HEK293 (cell line): ENCODE measurements at regions not wholly inside any gene's neighbourhood (a gene's known extent, or its start where the extent isn't known, plus 50 kb on each side); places are given as distances from the start of the nearest gene placed in this dataset.
A peak's percentile ranks its signal among the peaks of the same experiment; 100 is the strongest.

Experiments
- EGR2 ChIP-seq: fragments of 450-650 bp; formaldehyde crosslinking; IDR thresholded peaks from 2 replicates; pipeline ENCODE4 v1.5.1; 2016; ENCODE audit warnings: low read depth, missing biosample characterization, missing genetic modification characterization
- GLI4 ChIP-seq: fragments of 450-650 bp; formaldehyde crosslinking; IDR thresholded peaks from 2 replicates; pipeline ENCODE4 v1.5.1; 2016; ENCODE audit warnings: missing biosample characterization, missing genetic modification characterization
- GLIS1 ChIP-seq: fragments of 450-650 bp; formaldehyde crosslinking; IDR thresholded peaks from 2 replicates; pipeline ENCODE4 v1.5.1; 2016; ENCODE audit warnings: missing biosample characterization, missing genetic modification characterization
- HOXC10 ChIP-seq: sonication (generic); formaldehyde crosslinking; IDR thresholded peaks from 2 replicates; pipeline ENCODE4 v1.8.1; 2023; ENCODE audit warnings: mild to moderate bottlenecking, missing genetic modification reagents
- KLF10 ChIP-seq: fragments of 450-650 bp; IDR thresholded peaks from 2 replicates; pipeline ENCODE4 v1.5.1; 2018; ENCODE audit warnings: missing biosample characterization, mild to moderate bottlenecking, missing genetic modification characterization
- MEIS1 ChIP-seq: sonication (generic); formaldehyde crosslinking; IDR thresholded peaks from 2 replicates; pipeline ENCODE4 v1.8.1; 2022; ENCODE audit warnings: missing genetic modification reagents, mild to moderate bottlenecking, borderline replicate concordance
- OSR2 ChIP-seq: fragments of 450-650 bp; formaldehyde crosslinking; IDR thresholded peaks from 2 replicates; pipeline ENCODE4 v1.5.1; 2016; ENCODE audit warnings: missing biosample characterization, missing genetic modification characterization
- OVOL3 ChIP-seq: fragments of 450-650 bp; formaldehyde crosslinking; IDR thresholded peaks from 2 replicates; pipeline ENCODE4 v1.5.1; 2016; ENCODE audit warnings: missing biosample characterization, missing genetic modification characterization
- ZBTB21 ChIP-seq: fragments of 450-650 bp; formaldehyde crosslinking; IDR thresholded peaks from 2 replicates; pipeline ENCODE4 v1.5.1; 2017; ENCODE audit warnings: missing biosample characterization, missing genetic modification characterization
- ZFP69B ChIP-seq: fragments of 450-650 bp; formaldehyde crosslinking; IDR thresholded peaks from 2 replicates; pipeline ENCODE4 v1.5.1; 2016; ENCODE audit warnings: missing biosample characterization, missing genetic modification characterization
- ZNF239 ChIP-seq: fragments of 450-650 bp; formaldehyde crosslinking; IDR thresholded peaks from 2 replicates; pipeline ENCODE4 v1.5.1; 2016; ENCODE audit warnings: missing biosample characterization, missing genetic modification characterization
- ZNF366 ChIP-seq: fragments of 450-650 bp; formaldehyde crosslinking; conservative IDR thresholded peaks from 2 replicates; pipeline ENCODE4 v1.5.1; 2016; ENCODE audit warnings: missing biosample characterization, missing genetic modification characterization
- ZNF433 ChIP-seq: fragments of 450-650 bp; formaldehyde crosslinking; IDR thresholded peaks from 2 replicates; pipeline ENCODE4 v1.5.1; 2016; ENCODE audit warnings: missing biosample characterization, missing genetic modification characterization, low read depth
- ZNF549 ChIP-seq: fragments of 450-650 bp; IDR thresholded peaks from 2 replicates; pipeline ENCODE4 v1.5.1; 2018; ENCODE audit warnings: missing biosample characterization, missing genetic modification characterization, mild to moderate bottlenecking, inconsistent platforms, moderate library complexity
- ZNF558 ChIP-seq: fragments of 450-650 bp; formaldehyde crosslinking; IDR thresholded peaks from 2 replicates; pipeline ENCODE4 v1.5.1; 2016; ENCODE audit warnings: missing biosample characterization, missing genetic modification characterization
- ZNF623 ChIP-seq: fragments of 450-650 bp; formaldehyde crosslinking; IDR thresholded peaks from 2 replicates; pipeline ENCODE4 v1.5.1; 2016; ENCODE audit warnings: missing biosample characterization, missing genetic modification characterization
- ZNF624 ChIP-seq: fragments of 450-650 bp; formaldehyde crosslinking; IDR thresholded peaks from 2 replicates; pipeline ENCODE4 v1.5.1; 2017; ENCODE audit warnings: missing biosample characterization, missing genetic modification characterization
- TF ChIP-seq, protein P1 (sequence below): fragments of 450-650 bp; IDR thresholded peaks from 2 replicates; pipeline ENCODE4 v1.5.1; 2018; ENCODE audit warnings: missing biosample characterization, mild to moderate bottlenecking, missing genetic modification characterization
- TF ChIP-seq, protein P2 (sequence below): fragments of 450-650 bp; formaldehyde crosslinking; IDR thresholded peaks from 2 replicates; pipeline ENCODE4 v1.5.1; 2016; ENCODE audit warnings: missing biosample characterization, missing genetic modification characterization
- TF ChIP-seq, protein P3 (sequence below): fragments of 450-650 bp; formaldehyde crosslinking; IDR thresholded peaks from 2 replicates; pipeline ENCODE4 v1.5.1; 2016; ENCODE audit warnings: missing biosample characterization, missing genetic modification characterization, borderline replicate concordance
- TF ChIP-seq, protein P4 (sequence below): fragments of 450-650 bp; formaldehyde crosslinking; IDR thresholded peaks from 2 replicates; pipeline ENCODE4 v1.5.1; 2017; ENCODE audit warnings: missing biosample characterization, missing genetic modification characterization
- TF ChIP-seq, protein P5 (sequence below): fragments of 450-650 bp; formaldehyde crosslinking; IDR thresholded peaks from 2 replicates; pipeline ENCODE4 v1.5.1; 2016; ENCODE audit warnings: missing biosample characterization, missing genetic modification characterization
- TF ChIP-seq, protein P6 (sequence below): fragments of 450-650 bp; formaldehyde crosslinking; IDR thresholded peaks from 2 replicates; pipeline ENCODE4 v1.5.1; 2016; ENCODE audit warnings: missing biosample characterization, missing genetic modification characterization, low read depth
- TF ChIP-seq, protein P7 (sequence below): fragments of 450-650 bp; formaldehyde crosslinking; IDR thresholded peaks from 2 replicates; pipeline ENCODE4 v1.5.1; 2017; ENCODE audit warnings: missing biosample characterization, missing genetic modification characterization

DNA sequence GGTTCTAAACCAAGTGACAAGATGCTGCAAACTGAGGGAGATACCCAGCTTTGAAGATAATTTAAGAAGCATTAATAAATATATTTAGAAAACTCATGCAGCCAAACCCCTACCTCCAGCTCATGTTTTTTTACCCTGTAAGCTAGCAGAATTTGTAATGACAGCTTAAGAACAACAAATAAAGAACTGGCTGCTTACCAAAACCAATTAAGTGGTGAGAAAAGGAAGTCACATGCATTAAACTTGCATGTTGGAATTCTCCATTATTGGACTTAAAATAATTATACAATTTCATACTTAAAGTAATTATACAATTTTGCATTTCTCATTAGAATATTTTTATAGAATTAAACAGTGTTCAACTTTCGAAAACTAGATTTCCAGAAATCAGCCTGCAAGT, 75.6 kb upstream of the CNIH3 start (continued):
- TF ChIP-seq ZFP69B (tag by site-specific recombination) (0 out of 2 replicates have a peak, but pooled peaks have one; percentile 14), ZNF239 (tag by site-specific recombination) (no peak), KLF10 (tag by site-specific recombination) (0 out of 2 replicates have a peak, but pooled peaks have one; percentile 22), ZNF549 (tag by site-specific recombination) (no peak), HOXC10 (CRISPR knock-in tag) (no peak), ZBTB21 (tag by site-specific recombination) (no peak), ZNF624 (tag by site-specific recombination) (no peak), EGR2 (tag by site-specific recombination) (no peak), ZNF558 (tag by site-specific recombination) (no peak), ZNF623 (tag by site-specific recombination) (no peak), OSR2 (tag by site-specific recombination) (peak; percentile 41; the same call in 1 of the 2 replicates), GLIS1 (tag by site-specific recombination) (0 out of 2 replicates have a peak, but pooled peaks have one; percentile 6), ZNF366 (tag by site-specific recombination) (peak; percentile 28; the same call in 1 of the 2 replicates), OVOL3 (tag by site-specific recombination) (0 out of 2 replicates have a peak, but pooled peaks have one; percentile 10), GLI4 (tag by site-specific recombination) (no peak), ZNF433 (tag by site-specific recombination) (no peak), MEIS1 (no peak)
- TF ChIP-seq, protein P1, sequence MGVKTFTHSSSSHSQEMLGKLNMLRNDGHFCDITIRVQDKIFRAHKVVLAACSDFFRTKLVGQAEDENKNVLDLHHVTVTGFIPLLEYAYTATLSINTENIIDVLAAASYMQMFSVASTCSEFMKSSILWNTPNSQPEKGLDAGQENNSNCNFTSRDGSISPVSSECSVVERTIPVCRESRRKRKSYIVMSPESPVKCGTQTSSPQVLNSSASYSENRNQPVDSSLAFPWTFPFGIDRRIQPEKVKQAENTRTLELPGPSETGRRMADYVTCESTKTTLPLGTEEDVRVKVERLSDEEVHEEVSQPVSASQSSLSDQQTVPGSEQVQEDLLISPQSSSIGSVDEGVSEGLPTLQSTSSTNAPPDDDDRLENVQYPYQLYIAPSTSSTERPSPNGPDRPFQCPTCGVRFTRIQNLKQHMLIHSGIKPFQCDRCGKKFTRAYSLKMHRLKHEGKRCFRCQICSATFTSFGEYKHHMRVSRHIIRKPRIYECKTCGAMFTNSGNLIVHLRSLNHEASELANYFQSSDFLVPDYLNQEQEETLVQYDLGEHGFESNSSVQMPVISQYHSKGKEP = peak; percentile 94
- TF ChIP-seq, protein P2, sequence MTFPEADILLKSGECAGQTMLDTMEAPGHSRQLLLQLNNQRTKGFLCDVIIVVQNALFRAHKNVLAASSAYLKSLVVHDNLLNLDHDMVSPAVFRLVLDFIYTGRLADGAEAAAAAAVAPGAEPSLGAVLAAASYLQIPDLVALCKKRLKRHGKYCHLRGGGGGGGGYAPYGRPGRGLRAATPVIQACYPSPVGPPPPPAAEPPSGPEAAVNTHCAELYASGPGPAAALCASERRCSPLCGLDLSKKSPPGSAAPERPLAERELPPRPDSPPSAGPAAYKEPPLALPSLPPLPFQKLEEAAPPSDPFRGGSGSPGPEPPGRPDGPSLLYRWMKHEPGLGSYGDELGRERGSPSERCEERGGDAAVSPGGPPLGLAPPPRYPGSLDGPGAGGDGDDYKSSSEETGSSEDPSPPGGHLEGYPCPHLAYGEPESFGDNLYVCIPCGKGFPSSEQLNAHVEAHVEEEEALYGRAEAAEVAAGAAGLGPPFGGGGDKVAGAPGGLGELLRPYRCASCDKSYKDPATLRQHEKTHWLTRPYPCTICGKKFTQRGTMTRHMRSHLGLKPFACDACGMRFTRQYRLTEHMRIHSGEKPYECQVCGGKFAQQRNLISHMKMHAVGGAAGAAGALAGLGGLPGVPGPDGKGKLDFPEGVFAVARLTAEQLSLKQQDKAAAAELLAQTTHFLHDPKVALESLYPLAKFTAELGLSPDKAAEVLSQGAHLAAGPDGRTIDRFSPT (tag by site-specific recombination) = no peak; the same call in 1 of the 2 replicates
- TF ChIP-seq, protein P3, sequence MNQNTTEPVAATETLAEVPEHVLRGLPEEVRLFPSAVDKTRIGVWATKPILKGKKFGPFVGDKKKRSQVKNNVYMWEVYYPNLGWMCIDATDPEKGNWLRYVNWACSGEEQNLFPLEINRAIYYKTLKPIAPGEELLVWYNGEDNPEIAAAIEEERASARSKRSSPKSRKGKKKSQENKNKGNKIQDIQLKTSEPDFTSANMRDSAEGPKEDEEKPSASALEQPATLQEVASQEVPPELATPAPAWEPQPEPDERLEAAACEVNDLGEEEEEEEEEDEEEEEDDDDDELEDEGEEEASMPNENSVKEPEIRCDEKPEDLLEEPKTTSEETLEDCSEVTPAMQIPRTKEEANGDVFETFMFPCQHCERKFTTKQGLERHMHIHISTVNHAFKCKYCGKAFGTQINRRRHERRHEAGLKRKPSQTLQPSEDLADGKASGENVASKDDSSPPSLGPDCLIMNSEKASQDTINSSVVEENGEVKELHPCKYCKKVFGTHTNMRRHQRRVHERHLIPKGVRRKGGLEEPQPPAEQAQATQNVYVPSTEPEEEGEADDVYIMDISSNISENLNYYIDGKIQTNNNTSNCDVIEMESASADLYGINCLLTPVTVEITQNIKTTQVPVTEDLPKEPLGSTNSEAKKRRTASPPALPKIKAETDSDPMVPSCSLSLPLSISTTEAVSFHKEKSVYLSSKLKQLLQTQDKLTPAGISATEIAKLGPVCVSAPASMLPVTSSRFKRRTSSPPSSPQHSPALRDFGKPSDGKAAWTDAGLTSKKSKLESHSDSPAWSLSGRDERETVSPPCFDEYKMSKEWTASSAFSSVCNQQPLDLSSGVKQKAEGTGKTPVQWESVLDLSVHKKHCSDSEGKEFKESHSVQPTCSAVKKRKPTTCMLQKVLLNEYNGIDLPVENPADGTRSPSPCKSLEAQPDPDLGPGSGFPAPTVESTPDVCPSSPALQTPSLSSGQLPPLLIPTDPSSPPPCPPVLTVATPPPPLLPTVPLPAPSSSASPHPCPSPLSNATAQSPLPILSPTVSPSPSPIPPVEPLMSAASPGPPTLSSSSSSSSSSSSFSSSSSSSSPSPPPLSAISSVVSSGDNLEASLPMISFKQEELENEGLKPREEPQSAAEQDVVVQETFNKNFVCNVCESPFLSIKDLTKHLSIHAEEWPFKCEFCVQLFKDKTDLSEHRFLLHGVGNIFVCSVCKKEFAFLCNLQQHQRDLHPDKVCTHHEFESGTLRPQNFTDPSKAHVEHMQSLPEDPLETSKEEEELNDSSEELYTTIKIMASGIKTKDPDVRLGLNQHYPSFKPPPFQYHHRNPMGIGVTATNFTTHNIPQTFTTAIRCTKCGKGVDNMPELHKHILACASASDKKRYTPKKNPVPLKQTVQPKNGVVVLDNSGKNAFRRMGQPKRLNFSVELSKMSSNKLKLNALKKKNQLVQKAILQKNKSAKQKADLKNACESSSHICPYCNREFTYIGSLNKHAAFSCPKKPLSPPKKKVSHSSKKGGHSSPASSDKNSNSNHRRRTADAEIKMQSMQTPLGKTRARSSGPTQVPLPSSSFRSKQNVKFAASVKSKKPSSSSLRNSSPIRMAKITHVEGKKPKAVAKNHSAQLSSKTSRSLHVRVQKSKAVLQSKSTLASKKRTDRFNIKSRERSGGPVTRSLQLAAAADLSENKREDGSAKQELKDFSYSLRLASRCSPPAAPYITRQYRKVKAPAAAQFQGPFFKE (tag by site-specific recombination) = no peak
- TF ChIP-seq, protein P4, sequence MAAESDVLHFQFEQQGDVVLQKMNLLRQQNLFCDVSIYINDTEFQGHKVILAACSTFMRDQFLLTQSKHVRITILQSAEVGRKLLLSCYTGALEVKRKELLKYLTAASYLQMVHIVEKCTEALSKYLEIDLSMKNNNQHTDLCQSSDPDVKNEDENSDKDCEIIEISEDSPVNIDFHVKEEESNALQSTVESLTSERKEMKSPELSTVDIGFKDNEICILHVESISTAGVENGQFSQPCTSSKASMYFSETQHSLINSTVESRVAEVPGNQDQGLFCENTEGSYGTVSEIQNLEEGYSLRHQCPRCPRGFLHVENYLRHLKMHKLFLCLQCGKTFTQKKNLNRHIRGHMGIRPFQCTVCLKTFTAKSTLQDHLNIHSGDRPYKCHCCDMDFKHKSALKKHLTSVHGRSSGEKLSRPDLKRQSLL = no peak
- TF ChIP-seq, protein P5, sequence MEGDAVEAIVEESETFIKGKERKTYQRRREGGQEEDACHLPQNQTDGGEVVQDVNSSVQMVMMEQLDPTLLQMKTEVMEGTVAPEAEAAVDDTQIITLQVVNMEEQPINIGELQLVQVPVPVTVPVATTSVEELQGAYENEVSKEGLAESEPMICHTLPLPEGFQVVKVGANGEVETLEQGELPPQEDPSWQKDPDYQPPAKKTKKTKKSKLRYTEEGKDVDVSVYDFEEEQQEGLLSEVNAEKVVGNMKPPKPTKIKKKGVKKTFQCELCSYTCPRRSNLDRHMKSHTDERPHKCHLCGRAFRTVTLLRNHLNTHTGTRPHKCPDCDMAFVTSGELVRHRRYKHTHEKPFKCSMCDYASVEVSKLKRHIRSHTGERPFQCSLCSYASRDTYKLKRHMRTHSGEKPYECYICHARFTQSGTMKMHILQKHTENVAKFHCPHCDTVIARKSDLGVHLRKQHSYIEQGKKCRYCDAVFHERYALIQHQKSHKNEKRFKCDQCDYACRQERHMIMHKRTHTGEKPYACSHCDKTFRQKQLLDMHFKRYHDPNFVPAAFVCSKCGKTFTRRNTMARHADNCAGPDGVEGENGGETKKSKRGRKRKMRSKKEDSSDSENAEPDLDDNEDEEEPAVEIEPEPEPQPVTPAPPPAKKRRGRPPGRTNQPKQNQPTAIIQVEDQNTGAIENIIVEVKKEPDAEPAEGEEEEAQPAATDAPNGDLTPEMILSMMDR (tag by site-specific recombination) = no peak
- TF ChIP-seq, protein P6, sequence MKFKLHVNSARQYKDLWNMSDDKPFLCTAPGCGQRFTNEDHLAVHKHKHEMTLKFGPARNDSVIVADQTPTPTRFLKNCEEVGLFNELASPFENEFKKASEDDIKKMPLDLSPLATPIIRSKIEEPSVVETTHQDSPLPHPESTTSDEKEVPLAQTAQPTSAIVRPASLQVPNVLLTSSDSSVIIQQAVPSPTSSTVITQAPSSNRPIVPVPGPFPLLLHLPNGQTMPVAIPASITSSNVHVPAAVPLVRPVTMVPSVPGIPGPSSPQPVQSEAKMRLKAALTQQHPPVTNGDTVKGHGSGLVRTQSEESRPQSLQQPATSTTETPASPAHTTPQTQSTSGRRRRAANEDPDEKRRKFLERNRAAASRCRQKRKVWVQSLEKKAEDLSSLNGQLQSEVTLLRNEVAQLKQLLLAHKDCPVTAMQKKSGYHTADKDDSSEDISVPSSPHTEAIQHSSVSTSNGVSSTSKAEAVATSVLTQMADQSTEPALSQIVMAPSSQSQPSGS (tag by site-specific recombination) = no peak
- TF ChIP-seq, protein P7, sequence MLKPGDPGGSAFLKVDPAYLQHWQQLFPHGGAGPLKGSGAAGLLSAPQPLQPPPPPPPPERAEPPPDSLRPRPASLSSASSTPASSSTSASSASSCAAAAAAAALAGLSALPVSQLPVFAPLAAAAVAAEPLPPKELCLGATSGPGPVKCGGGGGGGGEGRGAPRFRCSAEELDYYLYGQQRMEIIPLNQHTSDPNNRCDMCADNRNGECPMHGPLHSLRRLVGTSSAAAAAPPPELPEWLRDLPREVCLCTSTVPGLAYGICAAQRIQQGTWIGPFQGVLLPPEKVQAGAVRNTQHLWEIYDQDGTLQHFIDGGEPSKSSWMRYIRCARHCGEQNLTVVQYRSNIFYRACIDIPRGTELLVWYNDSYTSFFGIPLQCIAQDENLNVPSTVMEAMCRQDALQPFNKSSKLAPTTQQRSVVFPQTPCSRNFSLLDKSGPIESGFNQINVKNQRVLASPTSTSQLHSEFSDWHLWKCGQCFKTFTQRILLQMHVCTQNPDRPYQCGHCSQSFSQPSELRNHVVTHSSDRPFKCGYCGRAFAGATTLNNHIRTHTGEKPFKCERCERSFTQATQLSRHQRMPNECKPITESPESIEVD (tag by site-specific recombination) = peak; percentile 92
